ENCODE measurements at regions not wholly inside any gene's neighbourhood (a gene's known extent, or its start where the extent isn't known, plus 50 kb on each side); places are given as distances from the start of the nearest gene placed in this dataset.
"Not testable (repeated sequence)": the region's sequence is repeated elsewhere in the genome, so short reads cannot be mapped to it uniquely, and the experiment has no call there.

- no peaks in the 10 kb centered on the region for H3K4me1 ChIP-seq (ENCODE audit: insufficient read depth, low read length)
- H3K9me3 ChIP-seq (ENCODE audit: insufficient read depth, low read depth, low read length) = no peaks in the 10 kb centered on the region
- H3K27ac ChIP-seq (ENCODE audit: low read length) = no peak overlapping the region
- no peaks in the 10 kb centered on the region for H3K36me3 ChIP-seq (ENCODE audit: insufficient read depth, low read depth, low read length)
- H3K4me3 ChIP-seq (ENCODE audit: low read length) = no peak overlapping the region
- no peak overlapping the region for H3K9ac ChIP-seq (ENCODE audit: low read depth, low read length)
- no peaks in the 10 kb centered on the region for H3K27me3 ChIP-seq (ENCODE audit: insufficient read depth, low read length)
Observed at GRCh38 chr2:142756430-142756829, 121.0 kb upstream of the KYNU start.

GRCh38 chr2:142755191-142755590, 122.3 kb upstream of the KYNU start:
- Histone ChIP-seq H3K4me3 (ENCODE audit: low read length) (no peak overlapping the region), H3K27ac (ENCODE audit: low read length) (no peak overlapping the region), H3K36me3 (ENCODE audit: insufficient read depth, low read depth, low read length) (no peaks in the 10 kb centered on the region), H3K9me3 (ENCODE audit: insufficient read depth, low read depth, low read length) (no peaks in the 10 kb centered on the region), H3K9ac (ENCODE audit: low read depth, low read length) (no peak overlapping the region), H3K4me1 (ENCODE audit: insufficient read depth, low read length) (no peaks in the 10 kb centered on the region), H3K27me3 (ENCODE audit: insufficient read depth, low read length) (no peaks in the 10 kb centered on the region)

DNA sequence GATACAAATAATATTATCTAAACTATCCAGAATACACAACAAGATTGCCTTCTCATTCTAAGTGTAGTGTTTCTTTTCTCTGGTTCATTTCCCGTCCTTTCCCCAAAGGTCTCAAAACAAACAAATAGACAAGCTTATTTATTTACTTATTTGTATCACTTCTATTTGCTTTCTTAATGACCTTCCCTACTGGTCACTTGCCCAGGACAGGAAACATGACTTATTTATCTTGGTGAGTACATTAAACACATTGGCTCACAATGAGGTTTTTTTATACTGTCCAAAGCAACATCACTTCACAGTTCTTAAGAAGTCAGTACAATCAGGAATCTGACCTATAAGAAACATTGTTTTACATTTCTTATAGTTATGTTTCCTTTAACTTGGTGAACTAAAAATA, 123.3 kb upstream of the KYNU start:
- Histone ChIP-seq H3K4me3 (ENCODE audit: low read length) (no peak overlapping the region), H3K9ac (ENCODE audit: low read depth, low read length) (no peak overlapping the region), H3K27me3 (ENCODE audit: insufficient read depth, low read length) (no peaks in the 10 kb centered on the region), H3K4me1 (ENCODE audit: insufficient read depth, low read length) (no peaks in the 10 kb centered on the region), H3K27ac (ENCODE audit: low read length) (no peak overlapping the region), H3K36me3 (ENCODE audit: insufficient read depth, low read depth, low read length) (no peaks in the 10 kb centered on the region), H3K9me3 (ENCODE audit: insufficient read depth, low read depth, low read length) (no peaks in the 10 kb centered on the region)

- H3K9ac ChIP-seq (ENCODE audit: low read depth, low read length) = no peak overlapping the region
- no peaks in the 10 kb centered on the region for H3K9me3 ChIP-seq (ENCODE audit: insufficient read depth, low read depth, low read length)
- H3K27me3 ChIP-seq (ENCODE audit: insufficient read depth, low read length) = no peaks in the 10 kb centered on the region
- H3K36me3 ChIP-seq (ENCODE audit: insufficient read depth, low read depth, low read length) = no peaks in the 10 kb centered on the region
- no peaks in the 10 kb centered on the region for H3K4me1 ChIP-seq (ENCODE audit: insufficient read depth, low read length)
- no peak overlapping the region for H3K27ac ChIP-seq (ENCODE audit: low read length)
- H3K4me3 ChIP-seq (ENCODE audit: low read length) = no peak overlapping the region
Observed at GRCh38 chr2:142750858-142751257, 126.6 kb upstream of the KYNU start.

DNA sequence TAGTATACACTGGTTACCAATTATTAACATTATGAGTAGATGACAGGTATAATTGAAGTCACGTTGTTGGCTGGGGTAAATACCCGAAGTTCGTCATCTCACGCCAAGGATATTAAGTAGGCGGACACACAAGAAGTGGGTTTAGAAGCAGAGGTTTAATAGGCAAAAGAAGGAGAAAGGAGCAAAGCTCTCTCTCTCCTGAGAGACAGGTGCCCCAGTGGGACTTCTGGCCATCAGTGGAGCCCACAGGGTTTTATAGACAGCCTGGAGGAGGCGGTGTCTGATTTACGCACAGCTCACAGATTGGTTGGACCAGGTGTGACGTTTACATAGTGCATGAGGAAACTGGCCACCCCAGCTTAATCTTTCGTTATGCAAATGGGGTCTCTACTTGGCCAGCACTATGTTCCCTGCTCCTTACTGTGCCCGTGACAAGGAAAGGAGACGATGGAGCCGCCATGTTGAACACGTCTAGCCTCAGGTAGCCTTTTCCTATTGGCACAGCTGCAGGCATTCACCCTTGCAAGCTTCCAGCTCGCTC, 128.8 kb upstream of the KYNU start:
- Histone ChIP-seq H3K9ac (ENCODE audit: low read depth, low read length) (no peak overlapping the region), H3K27ac (ENCODE audit: low read length) (no peak overlapping the region), H3K4me1 (ENCODE audit: insufficient read depth, low read length) (no peaks in the 10 kb centered on the region), H3K36me3 (ENCODE audit: insufficient read depth, low read depth, low read length) (no peaks in the 10 kb centered on the region), H3K27me3 (ENCODE audit: insufficient read depth, low read length) (no peaks in the 10 kb centered on the region), H3K9me3 (ENCODE audit: insufficient read depth, low read depth, low read length) (no peaks in the 10 kb centered on the region), H3K4me3 (ENCODE audit: low read length) (no peak overlapping the region)

- Histone ChIP-seq H3K27ac (ENCODE audit: low read length) (no peak overlapping the region), H3K36me3 (ENCODE audit: insufficient read depth, low read depth, low read length) (no peaks in the 10 kb centered on the region), H3K9ac (ENCODE audit: low read depth, low read length) (no peak overlapping the region)
Observed at GRCh38 chr2:142745691-142746090, 131.8 kb upstream of the KYNU start.

DNA sequence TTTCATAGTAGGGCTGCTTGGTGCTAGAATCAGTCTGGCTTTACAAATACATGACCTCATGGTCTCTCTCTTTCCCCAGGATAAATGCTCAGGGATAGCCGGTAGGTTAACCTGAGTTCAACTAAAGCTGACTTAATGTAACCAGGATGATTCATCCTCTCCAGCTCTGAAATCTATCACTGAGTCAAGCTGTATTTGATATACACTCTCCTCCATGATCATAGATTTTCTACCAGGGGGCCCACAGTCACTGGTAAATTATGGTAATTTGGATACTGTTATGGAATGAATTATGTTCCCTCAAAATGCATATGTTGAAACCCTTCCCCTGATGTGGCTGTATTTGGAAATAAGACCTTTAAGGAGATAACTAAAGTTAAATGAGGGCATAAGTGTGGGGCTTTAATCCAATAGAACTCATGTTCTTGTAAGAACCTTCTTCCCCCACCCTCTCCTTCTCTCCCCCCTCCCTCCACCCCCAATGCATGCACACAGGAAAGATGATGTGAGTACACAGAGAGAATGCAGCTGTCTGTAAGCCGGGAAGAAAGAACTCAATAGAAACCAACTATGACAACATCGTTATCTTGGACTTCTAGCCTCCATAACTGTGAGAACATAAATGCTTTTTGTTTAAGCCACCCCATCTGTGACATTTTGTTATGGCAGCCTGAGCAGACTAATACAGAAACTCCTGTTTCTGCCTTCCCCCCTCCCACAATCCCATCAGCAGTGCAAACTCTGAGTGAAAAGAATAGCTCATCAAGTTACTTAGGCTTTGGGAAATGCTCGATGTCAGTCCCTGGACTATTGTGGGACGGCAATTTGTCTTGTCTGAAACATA, 134.9 kb upstream of the KYNU start:
- Histone ChIP-seq H3K9ac (ENCODE audit: low read depth, low read length) (no peak overlapping the region), H3K36me3 (ENCODE audit: insufficient read depth, low read depth, low read length) (no peaks in the 10 kb centered on the region), H3K4me1 (ENCODE audit: insufficient read depth, low read length) (no peaks in the 10 kb centered on the region), H3K27ac (ENCODE audit: low read length) (no peak overlapping the region), H3K4me3 (ENCODE audit: low read length) (no peak overlapping the region), H3K9me3 (ENCODE audit: insufficient read depth, low read depth, low read length) (no peaks in the 10 kb centered on the region), H3K27me3 (ENCODE audit: insufficient read depth, low read length) (no peaks in the 10 kb centered on the region)

More at GRCh38 chr2:142745691-142746090, 131.8 kb upstream of the KYNU start:
- H3K9me3 ChIP-seq (ENCODE audit: insufficient read depth, low read depth, low read length) = no peaks in the 10 kb centered on the region
- H3K27me3 ChIP-seq (ENCODE audit: insufficient read depth, low read length) = no peaks in the 10 kb centered on the region
- no peak overlapping the region for H3K4me3 ChIP-seq (ENCODE audit: low read length)
- H3K4me1 ChIP-seq (ENCODE audit: insufficient read depth, low read length) = no peaks in the 10 kb centered on the region

DNA sequence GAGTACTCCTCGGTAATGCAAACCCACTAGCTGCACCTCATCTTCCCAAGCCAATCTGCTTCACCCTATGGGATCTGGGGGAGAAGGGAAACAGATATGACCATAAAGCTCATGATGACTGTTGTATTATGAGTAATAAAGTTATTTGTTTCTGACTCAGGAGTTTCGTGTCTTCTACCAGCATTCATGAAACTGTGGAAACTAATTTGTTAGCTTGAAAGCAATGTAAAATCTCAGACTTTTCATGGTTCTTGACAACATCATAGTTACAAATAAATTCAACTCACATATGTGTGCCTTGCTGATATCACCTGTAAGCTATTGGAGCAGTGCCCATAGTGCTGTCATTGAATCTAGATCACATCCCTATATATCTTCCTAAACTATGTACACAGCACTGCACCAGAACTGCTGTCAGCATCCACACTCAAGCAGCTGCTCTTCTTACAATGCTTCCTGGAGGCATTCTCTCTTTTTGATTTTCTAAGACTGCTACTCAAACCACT, 135.6 kb upstream of the KYNU start:
- no peak overlapping the region for H3K27ac ChIP-seq (ENCODE audit: low read length)
- no peaks in the 10 kb centered on the region for H3K36me3 ChIP-seq (ENCODE audit: insufficient read depth, low read depth, low read length)
- H3K4me1 ChIP-seq (ENCODE audit: insufficient read depth, low read length) = no peaks in the 10 kb centered on the region
- H3K27me3 ChIP-seq (ENCODE audit: insufficient read depth, low read length) = no peaks in the 10 kb centered on the region
- H3K4me3 ChIP-seq (ENCODE audit: low read length) = no peak overlapping the region
- H3K9ac ChIP-seq (ENCODE audit: low read depth, low read length) = no peak overlapping the region
- no peaks in the 10 kb centered on the region for H3K9me3 ChIP-seq (ENCODE audit: insufficient read depth, low read depth, low read length)

DNA sequence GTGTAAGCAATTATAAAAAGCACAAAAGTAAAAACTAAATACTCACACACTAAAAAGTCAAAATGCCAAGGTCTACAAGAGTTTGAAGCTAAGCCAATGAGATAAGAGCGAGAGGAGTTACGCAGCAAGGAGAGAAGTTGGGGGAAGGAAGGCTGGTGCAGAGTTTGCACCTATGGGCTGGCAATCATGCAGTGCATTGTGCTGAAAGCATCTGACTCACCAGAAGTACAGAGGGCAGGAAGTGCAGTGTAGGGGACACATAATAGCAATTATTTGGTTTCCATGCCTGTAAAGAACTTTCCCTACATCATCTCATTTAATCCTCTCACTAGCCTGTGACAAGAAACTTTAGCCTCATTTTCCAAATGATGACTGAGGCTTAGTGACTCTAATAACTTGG, 142.7 kb upstream of the KYNU start:
- Histone ChIP-seq H3K9me3 (ENCODE audit: insufficient read depth, low read depth, low read length) (no peaks in the 10 kb centered on the region), H3K36me3 (ENCODE audit: insufficient read depth, low read depth, low read length) (no peaks in the 10 kb centered on the region), H3K9ac (ENCODE audit: low read depth, low read length) (no peak overlapping the region), H3K27ac (ENCODE audit: low read length) (no peak overlapping the region), H3K4me1 (ENCODE audit: insufficient read depth, low read length) (no peaks in the 10 kb centered on the region), H3K27me3 (ENCODE audit: insufficient read depth, low read length) (no peaks in the 10 kb centered on the region), H3K4me3 (ENCODE audit: low read length) (no peak overlapping the region)

GRCh38 chr2:142734231-142734630, 143.2 kb upstream of the KYNU start:
- H3K4me3 ChIP-seq (ENCODE audit: low read length) = no peak overlapping the region
- no peak overlapping the region for H3K9ac ChIP-seq (ENCODE audit: low read depth, low read length)
- H3K27me3 ChIP-seq (ENCODE audit: insufficient read depth, low read length) = no peaks in the 10 kb centered on the region
- H3K36me3 ChIP-seq (ENCODE audit: insufficient read depth, low read depth, low read length) = no peaks in the 10 kb centered on the region
- no peaks in the 10 kb centered on the region for H3K9me3 ChIP-seq (ENCODE audit: insufficient read depth, low read depth, low read length)
- H3K27ac ChIP-seq (ENCODE audit: low read length) = no peak overlapping the region
- no peaks in the 10 kb centered on the region for H3K4me1 ChIP-seq (ENCODE audit: insufficient read depth, low read length)

- not testable (repeated sequence) for H3K4me3 ChIP-seq (ENCODE audit: low read length); H3K4me1 ChIP-seq (ENCODE audit: insufficient read depth, low read length); H3K9ac ChIP-seq (ENCODE audit: low read depth, low read length); H3K27me3 ChIP-seq (ENCODE audit: insufficient read depth, low read length); H3K36me3 ChIP-seq (ENCODE audit: insufficient read depth, low read depth, low read length); H3K27ac ChIP-seq (ENCODE audit: low read length)
- peaks cover 16% of the 10 kb centered on the region for H3K9me3 ChIP-seq (ENCODE audit: insufficient read depth, low read depth, low read length)
Observed at GRCh38 chr2:142729814-142730213, 147.7 kb upstream of the KYNU start.

GRCh38 chr2:142727821-142728478, 149.5 kb upstream of the KYNU start:
- H3K4me3 ChIP-seq (ENCODE audit: low read length); H3K27me3 ChIP-seq (ENCODE audit: insufficient read depth, low read length); H3K27ac ChIP-seq (ENCODE audit: low read length); H3K36me3 ChIP-seq (ENCODE audit: insufficient read depth, low read depth, low read length); H3K9ac ChIP-seq (ENCODE audit: low read depth, low read length); H3K4me1 ChIP-seq (ENCODE audit: insufficient read depth, low read length): not testable (repeated sequence)
- H3K9me3 ChIP-seq (ENCODE audit: insufficient read depth, low read depth, low read length) = peaks cover 16% of the 10 kb centered on the region
